Activated T-cell treated with anti-CD3 and anti-CD28 coated beads, Interleukin-2, amount 50 U/mL, for 24 hours (primary cell): ENCODE measurements at regions not wholly inside any gene's neighbourhood (a gene's known extent, or its start where the extent isn't known, plus 50 kb on each side); places are given as distances from the start of the nearest gene placed in this dataset.
"Not testable (repeated sequence)": the region's sequence is repeated elsewhere in the genome, so short reads cannot be mapped to it uniquely, and the experiment has no call there.

Source experiments
- DNase-seq: peaks from one replicate; pipeline ENCODE4 v3.0.0-alpha.2; 2020
- H3K27ac Mint-ChIP-seq: 2 replicates; pipeline ENCODE4 v1.8.0; 2020; ENCODE audit warnings: mild to moderate bottlenecking, mixed read lengths
- H3K27me3 Mint-ChIP-seq: 2 replicates; pipeline ENCODE4 v1.8.0; 2020; ENCODE audit warnings: mixed read lengths
- H3K36me3 Mint-ChIP-seq: 2 replicates; pipeline ENCODE4 v1.8.0; 2020; ENCODE audit warnings: low read depth, mixed read lengths
- H3K4me1 Mint-ChIP-seq: 2 replicates; pipeline ENCODE4 v1.8.0; 2020; ENCODE audit warnings: low read depth, mixed read lengths
- H3K4me3 Mint-ChIP-seq: 2 replicates; pipeline ENCODE4 v1.8.0; 2020; ENCODE audit warnings: mild to moderate bottlenecking, moderate library complexity, mixed read lengths
- H3K9me3 Mint-ChIP-seq: 2 replicates; pipeline ENCODE4 v1.8.0; 2020; ENCODE audit warnings: mixed read lengths

GRCh38 chr10:91745090-91745831 lies 53.0 kb upstream of the TNKS2 start:
- H3K4me3 Mint-ChIP-seq: no peak overlapping the region
- H3K36me3 Mint-ChIP-seq: no peaks in the 10 kb centered on the region
- peaks cover 43% of the 10 kb centered on the region for H3K27me3 Mint-ChIP-seq
- H3K9me3 Mint-ChIP-seq: no peaks in the 10 kb centered on the region
- no peak for DNase-seq
- H3K27ac Mint-ChIP-seq: no peak overlapping the region
- no peaks in the 10 kb centered on the region for H3K4me1 Mint-ChIP-seq

- Mint-ChIP-seq H3K9me3 (no peaks in the 10 kb centered on the region), H3K27ac (no peak overlapping the region), H3K4me3 (no peak overlapping the region), H3K36me3 (no peaks in the 10 kb centered on the region), H3K27me3 (peaks cover 54% of the 10 kb centered on the region), H3K4me1 (no peaks in the 10 kb centered on the region)
- no peak for DNase-seq
These were observed 54.8 kb upstream of the TNKS2 start for GRCh38 chr10:91743465-91743864.

DNA sequence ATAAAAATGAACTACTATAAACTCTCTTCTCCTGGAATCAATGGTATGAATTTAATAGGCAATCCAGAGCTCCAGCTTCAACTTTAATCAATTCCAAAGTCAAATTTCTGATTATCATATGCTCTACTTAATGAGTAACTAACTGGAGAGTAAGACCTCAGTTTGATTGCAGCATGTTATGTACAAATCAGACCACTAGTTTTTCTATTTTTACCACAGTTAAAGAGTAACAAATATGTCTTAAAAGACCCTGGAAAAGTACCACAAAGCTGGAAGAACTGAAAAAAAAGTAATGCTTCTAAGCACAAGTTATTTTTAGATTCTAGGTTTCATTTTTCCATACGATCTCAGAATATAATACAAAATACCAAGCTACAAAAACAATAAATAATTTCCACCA lies 56.0 kb upstream of the TNKS2 start:
- Mint-ChIP-seq H3K4me1 (no peaks in the 10 kb centered on the region), H3K9me3 (no peaks in the 10 kb centered on the region)

GRCh38 chr10:91741356-91741755 lies 56.9 kb upstream of the TNKS2 start:
- Mint-ChIP-seq H3K4me3 (no peak overlapping the region), H3K9me3 (no peaks in the 10 kb centered on the region), H3K27ac (no peak overlapping the region), H3K4me1 (no peaks in the 10 kb centered on the region), H3K27me3 (peaks cover 75% of the 10 kb centered on the region), H3K36me3 (no peaks in the 10 kb centered on the region)
- no peak for DNase-seq

More for the DNA sequence above, 56.0 kb upstream of the TNKS2 start:
- Mint-ChIP-seq H3K27me3 (peaks cover 66% of the 10 kb centered on the region), H3K27ac (no peak overlapping the region), H3K4me3 (no peak overlapping the region), H3K36me3 (no peaks in the 10 kb centered on the region)
- no peak for DNase-seq

DNA sequence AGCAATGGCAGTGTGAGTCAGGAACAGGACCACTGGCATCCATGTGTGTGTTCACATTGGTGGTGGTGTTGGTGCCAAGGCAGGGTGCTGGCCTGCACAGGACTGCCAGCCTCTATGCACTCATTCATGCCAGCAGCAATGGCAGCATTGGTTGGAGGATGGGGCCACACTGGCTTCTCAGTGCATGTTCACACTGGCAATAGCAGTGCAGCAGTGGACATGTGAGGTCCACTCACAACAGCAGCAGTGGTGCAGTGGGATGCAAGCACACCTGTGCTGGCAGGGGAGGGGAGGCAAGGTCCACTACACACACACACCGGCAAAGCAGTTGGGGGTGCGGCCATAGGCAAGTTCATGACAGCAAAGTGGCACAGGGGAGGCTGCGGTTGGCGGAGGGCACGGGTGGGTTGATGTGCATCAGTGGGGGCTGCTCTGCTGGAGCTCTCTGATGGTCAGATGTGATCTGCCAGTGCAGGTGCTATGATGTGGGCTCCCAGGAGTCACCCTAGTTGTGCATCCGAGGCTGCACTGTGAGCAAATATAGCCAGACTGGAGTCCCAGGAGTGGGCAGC lies 57.8 kb upstream of the TNKS2 start:
- H3K27ac Mint-ChIP-seq: no peak overlapping the region
- H3K4me3 Mint-ChIP-seq: no peak overlapping the region
- no peak for DNase-seq
- no peaks in the 10 kb centered on the region for H3K4me1 Mint-ChIP-seq
- H3K27me3 Mint-ChIP-seq: peaks cover 75% of the 10 kb centered on the region
- H3K9me3 Mint-ChIP-seq: no peaks in the 10 kb centered on the region
- H3K36me3 Mint-ChIP-seq: no peaks in the 10 kb centered on the region

DNA sequence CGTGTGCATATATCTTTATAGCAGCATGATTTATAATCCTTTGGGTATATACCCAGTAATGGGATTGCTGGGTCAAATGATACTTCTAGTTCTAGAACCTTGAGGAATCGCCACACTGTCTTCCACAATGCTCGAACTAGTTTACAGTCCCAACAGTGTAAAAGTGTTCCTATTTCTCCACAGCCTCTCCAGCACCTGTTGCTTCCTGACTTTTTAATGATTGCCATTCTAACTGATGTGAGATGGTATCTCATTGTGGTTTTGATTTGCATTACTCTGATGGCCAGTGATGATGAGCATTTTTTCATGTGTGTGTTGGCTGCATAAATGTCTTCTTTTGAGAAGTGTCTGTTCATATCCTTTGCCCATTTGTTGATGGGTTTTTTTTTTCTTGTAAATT lies 66.0 kb upstream of the TNKS2 start:
- not testable (repeated sequence) for H3K9me3 Mint-ChIP-seq, H3K27ac Mint-ChIP-seq, H3K4me1 Mint-ChIP-seq, H3K36me3 Mint-ChIP-seq, H3K4me3 Mint-ChIP-seq, DNase-seq
- peaks cover 30% of the 10 kb centered on the region for H3K27me3 Mint-ChIP-seq

DNA sequence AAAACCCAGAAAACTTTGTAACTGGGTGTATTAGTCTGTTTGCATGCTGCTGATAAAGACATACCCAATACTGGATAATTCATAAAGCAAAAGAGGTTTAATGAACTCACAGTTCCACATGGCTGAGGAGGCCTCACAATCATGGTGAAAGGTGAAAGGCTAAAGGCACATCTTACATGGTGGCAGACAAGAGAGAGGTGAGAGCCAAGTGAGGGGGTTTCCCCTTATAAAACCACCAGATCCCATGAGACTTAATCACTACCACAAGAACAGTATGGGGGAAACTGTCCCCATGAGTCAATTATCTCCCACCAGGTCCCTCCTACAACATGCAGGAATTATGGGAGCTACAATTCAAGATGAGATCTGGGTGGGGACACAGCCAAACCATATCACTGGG lies 68.9 kb upstream of the TNKS2 start:
- not testable (repeated sequence) for H3K27ac Mint-ChIP-seq, H3K4me3 Mint-ChIP-seq, H3K36me3 Mint-ChIP-seq, DNase-seq, H3K4me1 Mint-ChIP-seq, H3K9me3 Mint-ChIP-seq
- peaks cover 13% of the 10 kb centered on the region for H3K27me3 Mint-ChIP-seq

GRCh38 chr10:91726355-91726754 lies 71.9 kb upstream of the TNKS2 start:
- no peak overlapping the region for H3K27ac Mint-ChIP-seq
- no peak for DNase-seq
- H3K27me3 Mint-ChIP-seq: peaks cover 3% of the 10 kb centered on the region

GRCh38 chr10:91724933-91725332 lies 73.3 kb upstream of the TNKS2 start:
- Mint-ChIP-seq H3K4me1 (peaks cover 2% of the 10 kb centered on the region), H3K9me3 (peaks cover 8% of the 10 kb centered on the region), H3K27ac (no peak overlapping the region), H3K27me3 (peaks cover 8% of the 10 kb centered on the region), H3K4me3 (no peak overlapping the region), H3K36me3 (no peaks in the 10 kb centered on the region)
- DNase-seq: no peak

More at GRCh38 chr10:91726355-91726754, 71.9 kb upstream of the TNKS2 start:
- H3K36me3 Mint-ChIP-seq: no peaks in the 10 kb centered on the region
- peaks cover 2% of the 10 kb centered on the region for H3K4me1 Mint-ChIP-seq
- peaks cover 8% of the 10 kb centered on the region for H3K9me3 Mint-ChIP-seq
- H3K4me3 Mint-ChIP-seq: no peak overlapping the region

DNA sequence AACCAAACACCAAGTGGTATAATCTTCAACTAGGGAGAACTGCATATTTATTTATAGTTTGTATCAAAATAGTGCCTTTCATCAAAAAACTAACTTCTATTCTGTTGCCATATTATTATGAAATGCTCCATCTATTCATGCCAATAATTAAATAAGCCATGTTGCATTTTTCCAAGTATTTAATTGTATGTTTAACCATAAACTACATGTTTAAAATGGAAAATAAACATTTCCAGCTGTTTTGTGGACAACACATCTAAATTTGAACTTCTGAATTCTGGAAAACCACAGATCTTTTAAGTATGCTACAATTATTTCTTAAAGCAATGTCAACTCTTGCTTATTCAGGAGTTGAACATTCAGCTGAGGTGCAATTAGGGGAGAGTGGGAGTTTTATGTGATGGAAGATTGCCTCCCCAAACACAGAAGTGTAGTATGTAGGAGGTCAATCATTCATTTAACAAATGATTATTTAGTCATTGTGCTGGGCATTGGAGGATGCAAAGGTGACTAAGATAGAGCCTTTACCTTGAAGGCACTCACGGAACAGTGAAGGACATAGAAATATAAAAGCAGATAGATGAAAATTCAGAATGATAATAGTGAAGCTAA lies 80.7 kb upstream of the PPP1R3C start:
- Mint-ChIP-seq H3K4me3 (no peak overlapping the region), H3K27me3 (peaks cover 26% of the 10 kb centered on the region), H3K27ac (no peak overlapping the region), H3K9me3 (no peaks in the 10 kb centered on the region), H3K4me1 (no peaks in the 10 kb centered on the region), H3K36me3 (no peaks in the 10 kb centered on the region)
- DNase-seq: no peak

GRCh38 chr10:91711885-91712680 lies 79.2 kb upstream of the PPP1R3C start:
- Mint-ChIP-seq H3K4me1 (no peaks in the 10 kb centered on the region), H3K27me3 (peaks cover 33% of the 10 kb centered on the region), H3K4me3 (no peak overlapping the region), H3K36me3 (no peaks in the 10 kb centered on the region), H3K27ac (no peak overlapping the region), H3K9me3 (no peaks in the 10 kb centered on the region)
- DNase-seq: no peak

DNA sequence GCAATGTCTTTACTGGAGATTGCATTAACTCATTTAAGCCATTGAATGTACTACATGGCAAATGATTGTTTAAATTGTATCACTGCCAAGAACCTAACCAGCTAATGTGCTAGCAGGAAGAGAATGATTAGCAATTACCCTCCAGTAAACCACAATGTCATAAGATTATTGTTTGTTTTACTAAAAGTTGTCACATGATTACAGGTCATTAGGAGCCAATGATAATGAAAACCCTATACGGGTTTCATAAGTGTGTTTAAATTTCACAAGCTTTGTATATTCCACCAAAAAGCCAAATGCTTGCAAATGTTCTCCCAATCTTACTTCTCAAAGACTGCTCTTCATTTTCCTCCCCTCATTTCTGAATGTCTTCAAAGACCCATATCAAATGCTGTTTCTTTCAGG lies 76.5 kb upstream of the PPP1R3C start:
- no peaks in the 10 kb centered on the region for H3K4me1 Mint-ChIP-seq
- H3K9me3 Mint-ChIP-seq: no peaks in the 10 kb centered on the region
- no peak for DNase-seq
- H3K27me3 Mint-ChIP-seq: peaks cover 31% of the 10 kb centered on the region
- no peak overlapping the region for H3K27ac Mint-ChIP-seq
- H3K36me3 Mint-ChIP-seq: no peaks in the 10 kb centered on the region
- no peak overlapping the region for H3K4me3 Mint-ChIP-seq

- no peak overlapping the region for H3K4me3 Mint-ChIP-seq
- no peak for DNase-seq
- peaks cover 22% of the 10 kb centered on the region for H3K27me3 Mint-ChIP-seq
- H3K27ac Mint-ChIP-seq: no peak overlapping the region
- no peaks in the 10 kb centered on the region for H3K4me1 Mint-ChIP-seq
- H3K36me3 Mint-ChIP-seq: no peaks in the 10 kb centered on the region
- no peaks in the 10 kb centered on the region for H3K9me3 Mint-ChIP-seq
These were observed 75.4 kb upstream of the PPP1R3C start for GRCh38 chr10:91708174-91708861.

GRCh38 chr10:91707236-91707635 lies 74.4 kb upstream of the PPP1R3C start:
- Mint-ChIP-seq H3K9me3 (no peaks in the 10 kb centered on the region), H3K27me3 (peaks cover 24% of the 10 kb centered on the region), H3K27ac (no peak overlapping the region)

More at GRCh38 chr10:91707236-91707635, 74.4 kb upstream of the PPP1R3C start:
- Mint-ChIP-seq H3K36me3 (no peaks in the 10 kb centered on the region), H3K4me1 (no peaks in the 10 kb centered on the region), H3K4me3 (no peak overlapping the region)
- no peak for DNase-seq
